ENCODE measurements at regions not wholly inside any gene's neighbourhood (a gene's known extent, or its start where the extent isn't known, plus 50 kb on each side); places are given as distances from the start of the nearest gene placed in this dataset.

- DNase-seq (ENCODE audit: insufficient read length, low spot score) (no peak), FAIRE-seq (no peak)
- TF ChIP-seq CTCF (IDR thresholded peaks at IDR 0.05; ENCODE audit: insufficient read depth, missing control alignments) = no peak
These were observed 52.0 kb downstream of the LRATD1 start for GRCh38 chr2:14684516-14684915.

GRCh38 chr2:14690926-14691325 is 58.4 kb downstream of the LRATD1 start:
- no peak for TF ChIP-seq CTCF (IDR thresholded peaks at IDR 0.05; ENCODE audit: insufficient read depth, missing control alignments)
- DNase-seq (ENCODE audit: insufficient read length, low spot score) (no peak), FAIRE-seq (no peak)

- FAIRE-seq (no peak), DNase-seq (ENCODE audit: insufficient read length, low spot score) (no peak)
- no peak for TF ChIP-seq CTCF (IDR thresholded peaks at IDR 0.05; ENCODE audit: insufficient read depth, missing control alignments)
These were observed 61.4 kb downstream of the LRATD1 start for GRCh38 chr2:14693874-14694273.

- no peak for TF ChIP-seq CTCF (IDR thresholded peaks at IDR 0.05; ENCODE audit: insufficient read depth, missing control alignments)
- DNase-seq (ENCODE audit: insufficient read length, low spot score) = no peak
- FAIRE-seq = no peak
These were observed 68.2 kb downstream of the LRATD1 start for GRCh38 chr2:14700753-14701152.

GRCh38 chr2:14702258-14702657 is 69.7 kb downstream of the LRATD1 start:
- FAIRE-seq (no peak), DNase-seq (ENCODE audit: insufficient read length, low spot score) (no peak)
- TF ChIP-seq CTCF (IDR thresholded peaks at IDR 0.05; ENCODE audit: insufficient read depth, missing control alignments) = no peak

- no peak for DNase-seq (ENCODE audit: insufficient read length, low spot score)
- no peak for TF ChIP-seq CTCF (IDR thresholded peaks at IDR 0.05; ENCODE audit: insufficient read depth, missing control alignments)
- FAIRE-seq = no peak
These were observed 73.7 kb downstream of the LRATD1 start for GRCh38 chr2:14706201-14706600.

GRCh38 chr2:14712111-14712510 is 79.6 kb downstream of the LRATD1 start:
- no peak for TF ChIP-seq CTCF (IDR thresholded peaks at IDR 0.05; ENCODE audit: insufficient read depth, missing control alignments)
- DNase-seq (ENCODE audit: insufficient read length, low spot score) = no peak
- FAIRE-seq = no peak

All from D721Med (cell line).